Naive thymus-derived CD4-positive, alpha-beta T cell (primary cell): ENCODE measurements at regions not wholly inside any gene's neighbourhood (a gene's known extent, or its start where the extent isn't known, plus 50 kb on each side); places are given as distances from the start of the nearest gene placed in this dataset.

Experiments
- ATAC-seq: fragments of 150-1000 bp; cut with Tn5 transposase; 2 replicates; pipeline ENCODE4 v1.10.0; 2021; ENCODE audit warnings: mild to moderate bottlenecking, moderate library complexity
- CTCF ChIA-PET: fragments of 350-600 bp; sonication (Branson Sonifier 250); formaldehyde crosslinking; loops from one replicate; lab custom pipeline; 2021; ENCODE audit warnings: antibody characterized with exemption; lab: Charles Lee
- POLR2A ChIA-PET: fragments of 350-600 bp; sonication (Branson Sonifier 250); formaldehyde crosslinking; loops from one replicate; lab custom pipeline; 2021; ENCODE audit warnings: antibody characterized with exemption, inconsistent platforms; lab: Charles Lee
- DNase-seq, 9 donors: peaks; one replicate each; pipeline versions ENCODE4 v3.0.0 to v3.0.0-alpha.2; 2020 to 2022; ENCODE audit warnings: mixed read lengths in 1 of 9
- H3K27ac ChIP-seq: one replicate; pipeline ENCODE4 v1.7.0; 2013; ENCODE audit warnings: mild to moderate bottlenecking, low read depth, low read length, moderate library complexity
- H3K27me3 ChIP-seq, 2 donors: one replicate each; pipeline ENCODE4 v1.7.0; 2013; ENCODE audit warnings: low read length in 2 of 2, mild to moderate bottlenecking in 2 of 2, moderate library complexity in 2 of 2; ENCODE audit not compliant: control insufficient read depth in 2 of 2, insufficient read depth in 2 of 2
- H3K36me3 ChIP-seq, 3 experiments: 1 replicate in 2 of 3; 2 replicates in 1 of 3; pipeline ENCODE4 v1.7.0; 2013; ENCODE audit warnings: low read length in 3 of 3, mild to moderate bottlenecking in 3 of 3, moderate library complexity in 1 of 3; ENCODE audit not compliant: insufficient read depth in 3 of 3, control insufficient read depth in 2 of 3
- H3K4me1 ChIP-seq, 2 donors: one replicate each; pipeline ENCODE4 v1.7.0; 2013; ENCODE audit warnings: low read length in 2 of 2, mild to moderate bottlenecking in 2 of 2, moderate library complexity in 1 of 2; ENCODE audit not compliant: control insufficient read depth in 2 of 2, insufficient read depth in 2 of 2
- H3K4me3 ChIP-seq: 2 replicates; pipeline ENCODE4 v1.7.0; 2013; ENCODE audit warnings: mild to moderate bottlenecking, low read length
- H3K9me3 ChIP-seq, 3 experiments: 1 replicate in 2 of 3; 2 replicates in 1 of 3; pipeline ENCODE4 v1.7.0; 2013; ENCODE audit warnings: low read length in 3 of 3; ENCODE audit not compliant: control insufficient read depth in 2 of 3
- H3K27ac Mint-ChIP-seq, 9 donors: one replicate each; pipeline ENCODE4 v1.8.0; 2020 to 2022; ENCODE audit warnings: mixed read lengths in 9 of 9, mild to moderate bottlenecking in 8 of 9, moderate library complexity in 5 of 9, inconsistent platforms in 2 of 9
- H3K27me3 Mint-ChIP-seq, 5 donors: one replicate each; pipeline ENCODE4 v1.8.0; 2021 to 2022; ENCODE audit warnings: mixed read lengths in 5 of 5, mild to moderate bottlenecking in 1 of 5
- H3K36me3 Mint-ChIP-seq, 5 donors: one replicate each; pipeline ENCODE4 v1.8.0; 2020 to 2022; ENCODE audit warnings: mixed read lengths in 5 of 5, mild to moderate bottlenecking in 3 of 5, inconsistent platforms in 1 of 5
- H3K4me1 Mint-ChIP-seq, 7 donors: one replicate each; pipeline ENCODE4 v1.8.0; 2020 to 2022; ENCODE audit warnings: mixed read lengths in 7 of 7, mild to moderate bottlenecking in 3 of 7, inconsistent platforms in 1 of 7
- H3K4me3 Mint-ChIP-seq, 10 donors: one replicate each; pipeline ENCODE4 v1.8.0; 2020 to 2022; ENCODE audit warnings: mild to moderate bottlenecking in 10 of 10, mixed read lengths in 10 of 10, moderate library complexity in 6 of 10, inconsistent platforms in 2 of 10
- H3K9me3 Mint-ChIP-seq, 11 donors: one replicate each; pipeline ENCODE4 v1.8.0; 2020 to 2022; ENCODE audit warnings: mixed read lengths in 11 of 11, mild to moderate bottlenecking in 4 of 11, inconsistent platforms in 1 of 11, moderate library complexity in 1 of 11
- intact Hi-C, 2 donors: fragments of 100-400 bp; cut with micrococcal nuclease; formaldehyde crosslinking; loops; one replicate each; pipeline ENCODE4 v1.15.1; 2023

DNA sequence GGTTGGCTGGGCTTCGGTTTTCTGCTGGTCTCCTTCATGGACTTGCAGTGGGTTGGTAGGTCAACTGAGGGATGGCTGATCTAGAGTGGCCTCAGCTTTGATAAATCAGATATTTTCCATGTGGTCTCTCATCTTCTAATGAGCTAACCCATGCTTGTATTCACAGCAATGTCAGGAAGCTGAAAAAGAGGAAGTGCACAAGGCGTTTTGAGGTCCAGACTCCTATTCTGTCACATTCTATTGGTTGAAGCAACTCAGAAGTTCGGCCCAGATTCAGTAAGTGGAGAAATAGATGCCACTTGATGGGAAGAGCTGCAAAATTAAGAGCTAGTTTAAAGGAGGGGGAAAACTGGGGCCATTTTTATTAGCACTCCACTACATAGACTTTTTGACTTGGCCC is 361.2 kb downstream of the DIPK2A start:
- no peaks in the 10 kb centered on the region for H3K4me1 ChIP-seq
- DNase-seq (no peak), ATAC-seq (no peak)
- CTCF ChIA-PET = no interaction called here
- no peaks in the 10 kb centered on the region for H3K36me3 ChIP-seq
- H3K4me3 ChIP-seq = no peak overlapping the region
- H3K9me3 Mint-ChIP-seq = peaks cover 0 to 17% (median 4%) of the 10 kb centered on the region in 11 donors
- H3K27me3 Mint-ChIP-seq = peaks cover 0 to 5% (median 0%) of the 10 kb centered on the region in 5 donors
- no peak overlapping the region for H3K27ac ChIP-seq
- no peaks in the 10 kb centered on the region for H3K9me3 ChIP-seq
- POLR2A ChIA-PET = no interaction called here
- no peak overlapping the region for H3K4me3 Mint-ChIP-seq
- H3K27ac Mint-ChIP-seq = no peak overlapping the region
- no peaks in the 10 kb centered on the region for H3K4me1 Mint-ChIP-seq
- peaks cover 0 to 3% (median 0%) of the 10 kb centered on the region in 5 donors for H3K36me3 Mint-ChIP-seq
- H3K27me3 ChIP-seq = no peaks in the 10 kb centered on the region
- intact Hi-C loops = no loop called here

DNA sequence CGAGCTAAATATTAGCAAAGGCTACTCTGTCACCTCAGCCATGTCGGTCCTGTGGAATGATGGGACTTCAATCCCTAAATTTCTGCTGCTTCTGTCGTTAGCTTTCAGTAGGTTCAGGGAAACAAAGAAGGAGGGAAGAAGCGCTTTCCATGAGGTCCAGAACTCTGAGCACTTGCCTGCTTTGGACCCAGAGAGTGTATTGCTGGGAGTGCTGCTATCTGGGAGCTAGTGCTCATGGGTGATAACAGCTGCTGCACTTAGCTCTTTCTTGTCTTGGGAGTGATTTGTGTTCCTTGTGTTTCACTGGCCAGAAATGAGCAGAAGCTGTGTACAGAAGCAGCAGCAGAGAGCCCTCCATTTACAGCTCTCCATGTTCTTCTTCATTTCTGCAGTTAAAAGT is 369.8 kb downstream of the DIPK2A start:
- Histone ChIP-seq H3K4me3 (no peak overlapping the region), H3K9me3 (no peaks in the 10 kb centered on the region), H3K36me3 (no peaks in the 10 kb centered on the region), H3K4me1 (no peaks in the 10 kb centered on the region), H3K27me3 (no peaks in the 10 kb centered on the region), H3K27ac (no peak overlapping the region)
- H3K27ac Mint-ChIP-seq = no peak overlapping the region
- ATAC-seq = no peak
- DNase-seq = no peak
- POLR2A ChIA-PET = no interaction called here
- H3K4me3 Mint-ChIP-seq = no peak overlapping the region
- peaks cover 0 to 31% (median 6%) of the 10 kb centered on the region in 5 donors for H3K27me3 Mint-ChIP-seq
- peaks cover 0 to 8% (median 0%) of the 10 kb centered on the region in 11 donors for H3K9me3 Mint-ChIP-seq
- intact Hi-C loops = no loop called here
- CTCF ChIA-PET = no interaction called here
- H3K36me3 Mint-ChIP-seq = no peaks in the 10 kb centered on the region
- peaks cover 0 to 5% (median 0%) of the 10 kb centered on the region in 7 donors for H3K4me1 Mint-ChIP-seq

DNA sequence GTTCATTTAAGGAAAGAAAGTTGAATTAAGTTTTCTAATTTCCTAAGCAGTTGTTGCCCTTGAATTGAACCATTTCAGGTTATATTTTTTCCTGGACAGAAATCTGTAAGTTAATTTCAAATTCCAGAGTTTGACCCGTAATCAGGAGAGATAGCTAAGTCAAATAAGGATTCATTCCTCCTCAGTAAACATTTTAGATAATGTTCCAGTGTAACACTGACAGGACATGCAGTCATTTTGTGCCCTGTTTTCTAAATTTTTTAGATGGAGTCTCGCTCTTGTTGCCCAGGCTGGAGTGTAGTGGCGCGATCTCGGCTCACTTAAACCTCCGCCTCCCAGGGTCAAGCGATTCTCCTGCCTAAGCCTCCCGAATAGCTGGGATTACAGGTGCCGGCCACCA is 371.7 kb downstream of the DIPK2A start:
- CTCF ChIA-PET = no interaction called here
- H3K36me3 Mint-ChIP-seq = no peaks in the 10 kb centered on the region
- POLR2A ChIA-PET = no interaction called here
- Histone ChIP-seq H3K9me3 (no peaks in the 10 kb centered on the region), H3K27me3 (no peaks in the 10 kb centered on the region), H3K4me3 (no peak overlapping the region), H3K4me1 (no peaks in the 10 kb centered on the region), H3K27ac (no peak overlapping the region), H3K36me3 (no peaks in the 10 kb centered on the region)
- H3K4me1 Mint-ChIP-seq = peaks cover 0 to 5% (median 0%) of the 10 kb centered on the region in 7 donors
- ATAC-seq (no peak), DNase-seq (no peak)
- intact Hi-C loops = no loop called here
- no peak overlapping the region for H3K4me3 Mint-ChIP-seq
- no peak overlapping the region for H3K27ac Mint-ChIP-seq
- peaks cover 0 to 32% (median 10%) of the 10 kb centered on the region in 5 donors for H3K27me3 Mint-ChIP-seq
- H3K9me3 Mint-ChIP-seq = peaks cover 0 to 7% (median 0%) of the 10 kb centered on the region in 11 donors

DNA sequence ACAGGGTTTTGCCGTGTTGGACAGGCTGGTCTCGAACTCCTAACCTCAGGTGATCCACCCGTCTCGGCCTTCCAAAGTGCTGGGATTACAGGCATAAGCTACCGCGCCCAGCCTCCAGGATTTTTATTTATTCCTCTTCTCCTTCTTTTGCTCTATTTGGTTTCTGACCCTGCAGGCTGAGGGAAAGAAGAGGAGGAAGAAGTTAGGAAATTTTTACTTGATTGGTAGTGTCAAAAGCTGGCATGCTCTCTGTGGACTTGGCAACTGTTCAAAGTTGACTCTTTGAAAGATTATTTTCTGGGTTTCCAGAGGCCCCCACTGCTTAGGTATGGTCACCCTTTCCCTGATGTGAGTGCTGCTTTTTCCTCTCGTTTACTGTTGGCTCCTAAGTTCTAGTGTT is 372.2 kb downstream of the DIPK2A start:
- H3K4me3 ChIP-seq = no peak overlapping the region
- ATAC-seq = no peak
- no peaks in the 10 kb centered on the region for H3K9me3 ChIP-seq
- ChIA-PET POLR2A (no interaction called here), CTCF (no interaction called here)
- no peak overlapping the region for H3K27ac ChIP-seq
- DNase-seq = no peak
- no peaks in the 10 kb centered on the region for H3K36me3 Mint-ChIP-seq
- H3K36me3 ChIP-seq = no peaks in the 10 kb centered on the region
- no peak overlapping the region for H3K4me3 Mint-ChIP-seq
- intact Hi-C loops = no loop called here
- H3K27me3 Mint-ChIP-seq = peaks cover 0 to 29% (median 10%) of the 10 kb centered on the region in 5 donors
- peaks cover 0 to 5% (median 0%) of the 10 kb centered on the region in 7 donors for H3K4me1 Mint-ChIP-seq
- H3K4me1 ChIP-seq = no peaks in the 10 kb centered on the region
- H3K9me3 Mint-ChIP-seq = peaks cover 0 to 7% (median 0%) of the 10 kb centered on the region in 11 donors
- no peak overlapping the region for H3K27ac Mint-ChIP-seq
- H3K27me3 ChIP-seq = no peaks in the 10 kb centered on the region

DNA sequence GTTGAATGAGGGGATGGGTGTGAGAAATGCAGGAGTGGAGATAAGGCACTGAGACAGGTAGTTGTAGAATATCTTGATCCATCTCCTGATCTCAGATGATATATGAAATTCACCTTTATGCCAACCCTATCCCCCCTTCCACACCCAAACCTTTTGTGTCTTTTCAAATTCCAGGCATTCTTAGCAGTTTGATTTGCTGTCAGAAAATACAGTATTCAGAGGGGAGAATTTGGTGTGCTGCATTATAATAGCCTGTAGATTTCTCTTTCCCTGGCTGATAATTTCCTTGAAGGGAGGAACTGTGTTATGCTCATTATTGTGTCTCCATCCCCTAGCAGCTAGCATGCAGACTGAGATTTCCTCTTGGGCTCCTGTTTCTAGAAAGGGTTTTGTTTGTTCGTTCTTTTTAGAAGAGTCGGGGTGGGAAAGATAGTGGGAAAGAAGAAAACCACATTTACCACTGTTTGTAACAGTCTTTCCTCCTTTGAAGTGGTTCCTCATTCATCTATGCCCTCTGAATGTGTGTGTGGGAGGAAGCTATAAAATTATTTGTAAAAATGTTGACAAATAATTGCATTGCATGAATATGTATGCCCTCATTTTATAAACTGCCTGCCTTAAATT is 373.4 kb downstream of the DIPK2A start:
- peaks cover 0 to 7% (median 0%) of the 10 kb centered on the region in 11 donors for H3K9me3 Mint-ChIP-seq
- H3K4me1 Mint-ChIP-seq = peaks cover 0 to 5% (median 0%) of the 10 kb centered on the region in 7 donors
- ATAC-seq (no peak), DNase-seq (no peak)
- Histone ChIP-seq H3K4me3 (no peak overlapping the region), H3K4me1 (no peaks in the 10 kb centered on the region), H3K27ac (no peak overlapping the region), H3K9me3 (no peaks in the 10 kb centered on the region), H3K36me3 (no peaks in the 10 kb centered on the region), H3K27me3 (no peaks in the 10 kb centered on the region)
- no peak overlapping the region for H3K27ac Mint-ChIP-seq
- ChIA-PET POLR2A (no interaction called here), CTCF (no interaction called here)
- peaks cover 0 to 25% (median 7%) of the 10 kb centered on the region in 5 donors for H3K27me3 Mint-ChIP-seq
- no peaks in the 10 kb centered on the region for H3K36me3 Mint-ChIP-seq
- H3K4me3 Mint-ChIP-seq = no peak overlapping the region
- intact Hi-C loops = no loop called here

DNA sequence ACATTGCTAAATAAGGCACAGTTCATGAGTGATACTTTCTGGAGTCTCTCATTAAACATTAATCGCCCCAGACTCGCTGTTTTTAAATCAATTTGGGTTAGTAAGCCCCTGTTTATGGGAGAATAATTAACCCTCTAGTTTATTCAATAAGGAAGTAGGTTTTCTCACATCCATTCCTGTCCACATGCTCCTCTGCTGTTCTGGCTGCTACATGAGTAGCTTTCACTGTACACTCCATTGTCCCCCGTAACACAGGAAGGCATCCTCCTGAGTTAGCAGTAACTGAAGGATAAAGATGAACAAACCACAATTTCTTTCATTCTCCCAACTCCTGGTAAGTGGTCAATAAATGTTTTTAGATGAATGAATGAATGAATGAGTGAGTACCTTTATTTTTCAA is 378.5 kb downstream of the DIPK2A start:
- Mint-ChIP-seq H3K27ac (no peak overlapping the region), H3K4me3 (no peak overlapping the region), H3K9me3 (peaks cover 0 to 7% (median 0%) of the 10 kb centered on the region in 11 donors), H3K27me3 (peaks cover 0 to 4% (median 0%) of the 10 kb centered on the region in 5 donors), H3K36me3 (no peaks in the 10 kb centered on the region), H3K4me1 (peaks cover 0 to 3% (median 0%) of the 10 kb centered on the region in 7 donors)
- intact Hi-C loops = no loop called here
- no peaks in the 10 kb centered on the region for H3K4me1 ChIP-seq
- H3K27ac ChIP-seq = no peak overlapping the region
- H3K9me3 ChIP-seq = no peaks in the 10 kb centered on the region
- ChIA-PET POLR2A (no interaction called here), CTCF (no interaction called here)
- ATAC-seq (no peak), DNase-seq (no peak)
- H3K36me3 ChIP-seq = no peaks in the 10 kb centered on the region
- H3K27me3 ChIP-seq = no peaks in the 10 kb centered on the region
- no peak overlapping the region for H3K4me3 ChIP-seq

DNA sequence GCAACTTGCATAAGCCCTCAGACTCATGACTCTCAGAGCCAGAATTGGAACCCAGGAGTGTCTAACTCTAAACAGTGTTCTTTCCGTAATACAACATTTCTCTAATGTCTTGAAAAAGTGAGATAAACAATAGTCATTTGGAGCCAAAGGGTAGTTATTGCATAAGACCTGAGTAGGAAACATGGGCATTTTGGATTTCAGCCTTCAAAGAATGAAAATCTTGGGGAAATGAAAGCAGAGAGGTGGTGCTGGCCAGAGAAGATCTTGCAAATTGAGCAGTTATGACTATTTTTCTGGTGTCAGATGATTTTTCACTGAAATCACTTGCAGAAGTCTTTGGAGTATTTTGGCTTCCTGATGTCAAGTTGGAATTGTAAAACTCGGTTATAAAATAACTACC is 379.4 kb downstream of the DIPK2A start:
- ATAC-seq (no peak), DNase-seq (no peak)
- Histone ChIP-seq H3K36me3 (no peaks in the 10 kb centered on the region), H3K4me3 (no peak overlapping the region), H3K9me3 (no peaks in the 10 kb centered on the region), H3K27ac (no peak overlapping the region), H3K4me1 (no peaks in the 10 kb centered on the region), H3K27me3 (no peaks in the 10 kb centered on the region)
- Mint-ChIP-seq H3K4me3 (no peak overlapping the region), H3K36me3 (no peaks in the 10 kb centered on the region), H3K4me1 (no peaks in the 10 kb centered on the region), H3K27ac (no peak overlapping the region), H3K27me3 (peaks cover 0 to 4% (median 0%) of the 10 kb centered on the region in 5 donors), H3K9me3 (peaks cover 0 to 7% (median 0%) of the 10 kb centered on the region in 11 donors)
- POLR2A ChIA-PET = no interaction called here
- CTCF ChIA-PET = no interaction called here
- intact Hi-C loops = no loop called here
